Stimulated activated CD8-positive, alpha-beta memory T cell treated with anti-CD3 and anti-CD28 coated beads, Interleukin-7, amount 100 ng/mL, for 24 hours (primary cell): ENCODE measurements at regions not wholly inside any gene's neighbourhood (a gene's known extent, or its start where the extent isn't known, plus 50 kb on each side); places are given as distances from the start of the nearest gene placed in this dataset.

Source experiments
- DNase-seq: peaks from one replicate; pipeline ENCODE4 v3.0.0-alpha.2; 2020; ENCODE audit warnings: low read depth

DNA sequence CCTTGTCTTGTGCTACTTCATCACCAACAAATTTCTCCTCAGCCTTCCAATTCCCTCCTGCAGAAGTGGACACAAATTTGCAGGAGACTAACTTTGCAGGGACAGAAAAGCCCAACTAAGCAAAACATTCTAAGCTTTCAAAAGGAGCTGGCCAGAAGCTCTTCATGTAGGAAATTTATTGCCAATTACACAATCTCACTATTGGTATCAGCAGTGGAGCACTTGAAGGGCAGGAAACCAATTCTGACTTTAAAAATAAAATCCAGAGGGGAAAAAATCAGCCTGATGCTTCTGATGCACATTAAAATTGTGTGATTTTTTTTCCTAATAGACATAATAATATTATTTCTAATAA lies 193.3 kb downstream of the LY86 start:
- DNase-seq, result no peak

DNA sequence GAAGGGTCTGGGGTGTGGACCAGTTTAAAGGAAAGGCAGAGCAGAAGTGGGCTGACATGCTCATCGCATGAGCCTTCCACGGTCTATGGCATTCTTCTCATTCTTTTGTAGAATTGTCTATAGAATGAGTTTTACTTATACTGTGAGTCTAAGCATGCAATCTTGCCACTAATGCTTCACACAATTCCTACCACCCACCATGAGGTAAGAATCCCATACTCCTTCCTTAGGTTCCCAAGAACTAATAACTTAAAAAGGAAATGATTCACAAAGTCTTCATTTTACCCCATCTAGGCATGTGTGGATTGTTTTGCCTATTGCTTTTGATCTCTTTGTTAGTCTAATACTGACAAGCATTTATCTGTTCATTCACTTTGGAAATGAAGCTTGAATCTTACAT lies 195.2 kb downstream of the LY86 start:
- DNase-seq, result no peak

DNA sequence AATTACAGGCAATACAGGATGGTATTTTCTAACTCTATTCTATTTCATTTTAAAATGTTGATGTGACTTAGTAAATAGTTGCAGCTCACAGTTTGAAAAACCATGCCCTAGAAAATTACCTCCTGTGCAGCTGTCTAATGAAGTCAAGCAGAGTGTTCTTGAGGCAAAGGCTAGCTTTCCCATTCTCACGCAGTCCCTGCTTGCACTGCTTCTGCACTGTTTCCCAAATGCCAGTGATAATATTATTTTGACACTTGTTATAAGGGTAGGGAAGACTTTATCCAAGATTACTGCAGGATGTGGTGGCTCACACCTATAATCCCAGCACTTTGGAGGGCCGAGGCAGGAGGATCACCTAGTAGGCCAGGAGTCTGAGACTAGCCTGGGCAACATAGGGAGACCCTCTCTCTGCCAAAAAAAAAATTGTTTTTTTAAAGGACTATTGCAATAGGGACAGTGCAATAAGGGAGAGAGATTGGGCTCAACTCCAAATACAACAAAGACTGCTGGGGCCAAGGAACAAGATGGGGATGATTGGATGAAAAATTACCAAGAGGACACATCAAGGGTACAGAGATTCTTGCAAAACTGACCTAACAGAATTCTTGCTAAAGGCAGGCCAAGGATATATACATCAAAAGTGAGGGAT lies 196.1 kb downstream of the LY86 start:
- DNase-seq, result no peak

DNA sequence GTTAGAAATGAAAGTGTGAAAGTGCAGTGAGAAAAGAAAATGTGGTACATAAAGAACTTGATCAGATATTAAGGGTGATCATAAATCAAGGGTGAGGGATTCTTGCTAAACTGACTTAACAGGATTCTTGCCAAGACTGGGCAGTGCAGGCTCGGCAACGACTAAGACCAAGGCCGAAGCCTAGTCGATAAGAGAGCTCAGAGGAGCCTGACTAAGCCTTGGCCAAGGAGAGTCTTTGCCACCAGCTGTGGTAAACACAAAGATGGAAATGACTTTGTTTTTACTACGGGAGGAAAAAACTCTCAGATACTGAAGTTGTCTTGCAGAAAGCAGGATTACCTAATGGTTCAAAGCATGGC lies 196.6 kb downstream of the LY86 start:
- no peak for DNase-seq

DNA sequence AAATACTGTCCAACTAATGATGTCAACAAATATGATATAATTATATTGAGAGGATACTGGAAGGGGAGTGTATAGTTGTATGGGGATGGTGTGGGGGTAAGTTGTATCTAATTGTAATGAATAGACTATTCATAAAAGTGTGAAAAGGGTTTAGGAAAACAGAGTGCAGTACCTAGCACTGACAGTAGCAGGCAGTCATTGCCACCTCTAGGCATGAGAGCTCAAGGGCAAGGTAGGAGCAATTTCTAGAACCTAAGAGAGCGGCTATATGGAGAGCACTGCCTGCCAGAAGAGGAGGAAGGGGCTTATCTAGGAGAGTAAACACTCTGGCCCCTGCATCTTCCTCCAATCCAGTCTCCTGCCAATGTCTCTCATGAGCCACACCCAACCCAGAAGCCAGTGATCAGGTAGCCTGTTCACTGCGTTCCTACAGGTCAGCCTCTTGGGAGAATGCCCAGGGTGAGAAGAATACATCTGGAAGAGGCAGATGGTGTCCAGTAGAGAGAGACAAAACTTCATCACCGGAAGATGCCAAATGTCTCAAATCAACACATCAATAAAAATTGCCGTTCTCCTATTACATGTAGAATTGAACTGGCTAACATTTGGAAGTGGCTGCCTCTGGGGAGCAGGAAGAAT lies 200.0 kb downstream of the LY86 start:
- DNase-seq, result no peak

DNA sequence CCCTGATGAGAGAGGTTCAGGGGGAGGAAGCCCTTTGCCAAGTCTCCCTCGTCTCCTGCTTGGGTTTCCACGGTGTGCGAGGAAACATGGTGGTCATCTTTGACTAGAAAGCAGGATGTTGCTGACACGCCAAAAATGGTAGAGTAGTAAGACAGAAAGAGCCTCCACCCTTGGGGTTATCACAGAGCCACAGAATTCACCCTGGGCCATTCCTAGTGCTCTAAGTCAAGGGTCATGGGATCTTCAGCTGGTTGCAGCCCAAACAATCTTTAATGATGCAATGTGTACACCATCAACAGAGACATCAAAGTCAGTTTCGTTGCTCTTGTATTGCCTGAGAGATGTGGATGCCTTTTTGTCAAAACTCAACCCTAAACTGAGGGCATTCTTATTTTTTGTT lies 201.9 kb downstream of the LY86 start:
- no peak for DNase-seq

DNA sequence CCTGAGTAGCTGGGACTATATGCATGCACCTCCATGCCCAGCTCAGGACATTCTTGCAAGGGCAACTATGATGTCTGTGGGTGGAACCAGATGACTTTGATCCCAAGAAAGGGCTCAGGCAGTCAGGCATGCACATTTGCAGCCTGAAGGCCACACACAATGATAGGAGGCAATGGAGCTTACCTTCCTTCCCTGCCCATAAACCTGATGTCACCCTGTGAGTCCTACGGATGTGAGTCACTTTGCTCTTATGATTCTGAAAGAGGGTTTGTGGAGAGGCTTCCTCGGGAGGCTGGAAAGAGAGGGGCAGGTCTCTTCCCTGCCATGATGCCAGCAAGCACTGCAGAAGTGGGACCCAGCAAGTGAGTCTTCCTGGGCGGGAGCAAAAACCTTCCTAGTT lies 202.4 kb downstream of the LY86 start:
- no peak for DNase-seq

DNA sequence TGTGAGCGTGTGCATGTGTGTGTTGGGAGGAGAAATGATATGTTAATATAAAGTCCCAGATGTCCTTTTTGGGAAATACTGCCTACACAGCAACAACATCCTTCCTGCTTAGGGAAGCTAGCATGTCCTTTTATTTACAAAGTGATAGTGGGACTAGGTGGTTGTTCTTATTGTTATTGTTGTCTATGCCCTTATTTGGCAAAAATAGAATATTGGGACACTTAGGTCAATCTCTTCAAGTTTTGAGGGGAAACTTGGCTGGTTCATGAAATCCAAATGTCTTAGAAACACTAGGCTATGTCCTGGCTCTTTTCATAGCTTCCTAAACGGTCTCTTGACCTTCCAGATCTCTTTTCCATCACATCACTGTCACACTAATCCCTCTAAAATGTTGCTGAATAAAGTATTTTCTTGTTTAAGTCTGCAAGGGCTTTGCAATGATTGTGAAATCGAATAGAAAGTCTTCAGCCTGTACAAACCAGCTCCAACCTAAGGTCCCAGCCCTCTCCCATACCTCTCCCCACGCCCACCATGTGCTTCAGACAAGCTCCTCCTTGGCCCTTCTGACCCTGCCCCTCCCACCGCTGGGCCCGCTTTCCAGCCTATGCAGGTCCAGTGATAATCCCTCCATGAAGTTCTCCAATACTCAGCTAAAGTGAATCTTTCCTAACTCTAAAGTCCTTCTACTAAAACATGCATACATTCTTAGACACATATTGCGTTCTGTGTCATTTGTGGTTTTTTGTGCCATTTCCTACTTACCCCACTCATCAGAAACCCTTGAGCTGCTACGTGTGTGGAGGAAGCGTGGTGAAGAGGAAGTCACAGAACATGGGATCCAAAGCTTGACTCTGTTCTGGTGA lies 205.1 kb downstream of the LY86 start:
- DNase-seq, result no peak

DNA sequence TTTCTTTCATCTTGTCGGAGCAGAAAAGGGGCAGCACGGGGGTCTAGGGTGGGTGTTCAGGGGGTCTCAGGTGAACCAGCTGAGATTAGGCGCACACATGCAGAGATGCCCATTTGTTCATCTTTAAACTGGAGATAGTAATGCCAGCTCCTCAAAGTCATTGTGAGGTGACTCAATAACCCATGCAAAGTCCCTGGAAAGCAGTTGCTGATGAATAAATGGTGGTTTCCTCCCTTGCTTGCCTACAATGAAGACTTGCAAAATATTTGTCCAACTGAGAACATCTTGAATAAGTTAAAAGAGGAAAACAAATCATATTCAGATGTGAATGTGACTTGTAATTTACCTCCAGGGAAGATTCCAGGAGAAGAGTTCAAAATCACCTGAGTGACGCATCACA lies 206.9 kb downstream of the LY86 start:
- no peak for DNase-seq

DNA sequence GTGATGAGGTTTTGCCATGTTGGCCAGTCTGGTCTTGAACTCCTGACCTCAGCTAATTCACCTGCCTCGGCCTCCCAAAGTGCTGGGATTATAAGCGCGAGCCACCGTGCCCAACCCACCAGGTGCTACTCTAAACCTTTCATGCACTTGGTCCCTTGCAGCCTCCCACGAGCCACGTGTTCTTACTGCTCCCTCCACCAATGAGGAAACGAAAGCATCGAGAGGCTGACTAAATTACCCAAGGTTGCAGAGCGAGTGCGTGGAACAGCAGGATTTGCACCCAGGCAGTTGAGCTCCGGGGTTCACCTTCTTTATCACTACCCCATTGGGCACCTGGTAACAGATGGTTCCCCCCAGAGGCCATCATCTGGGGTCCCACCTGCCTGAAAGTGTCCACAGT lies 208.3 kb downstream of the LY86 start:
- no peak for DNase-seq

DNA sequence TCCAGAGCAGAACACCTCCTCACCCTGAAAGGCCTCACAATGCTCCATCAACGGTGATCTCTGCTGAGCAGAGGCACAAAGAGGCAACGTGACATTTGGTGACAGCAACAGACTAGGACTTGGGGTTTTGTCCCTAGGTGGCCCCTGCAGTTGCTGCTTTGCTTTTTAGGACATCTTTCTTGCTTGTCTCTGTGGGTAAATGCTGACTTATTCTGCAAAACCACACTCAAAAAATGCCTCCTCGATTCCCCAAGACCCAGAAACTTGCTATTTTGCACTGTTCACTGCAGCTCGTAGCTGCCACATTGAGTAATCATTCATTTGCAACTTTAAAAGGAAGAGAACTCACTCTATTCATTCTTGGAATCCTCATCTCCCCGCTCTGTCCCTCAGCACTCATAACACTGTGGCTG lies 209.9 kb downstream of the LY86 start:
- no peak for DNase-seq

DNA sequence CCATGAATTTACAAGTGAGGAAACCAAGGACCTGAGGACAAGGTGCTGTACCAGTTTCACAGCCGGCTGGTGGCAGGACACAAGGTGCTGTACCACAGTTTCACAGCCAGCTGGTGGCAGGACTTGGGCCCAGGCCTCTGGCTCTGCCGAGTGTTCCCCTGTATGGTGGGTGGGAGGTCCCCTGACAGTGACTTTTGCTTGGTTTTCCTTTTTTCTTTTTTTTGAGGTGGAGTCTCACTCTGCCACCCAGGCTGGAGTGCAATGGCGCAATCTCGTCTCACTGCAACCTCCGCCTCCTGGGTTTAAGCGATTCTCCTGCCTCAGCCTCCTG lies 212.4 kb downstream of the LY86 start:
- no peak for DNase-seq

DNA sequence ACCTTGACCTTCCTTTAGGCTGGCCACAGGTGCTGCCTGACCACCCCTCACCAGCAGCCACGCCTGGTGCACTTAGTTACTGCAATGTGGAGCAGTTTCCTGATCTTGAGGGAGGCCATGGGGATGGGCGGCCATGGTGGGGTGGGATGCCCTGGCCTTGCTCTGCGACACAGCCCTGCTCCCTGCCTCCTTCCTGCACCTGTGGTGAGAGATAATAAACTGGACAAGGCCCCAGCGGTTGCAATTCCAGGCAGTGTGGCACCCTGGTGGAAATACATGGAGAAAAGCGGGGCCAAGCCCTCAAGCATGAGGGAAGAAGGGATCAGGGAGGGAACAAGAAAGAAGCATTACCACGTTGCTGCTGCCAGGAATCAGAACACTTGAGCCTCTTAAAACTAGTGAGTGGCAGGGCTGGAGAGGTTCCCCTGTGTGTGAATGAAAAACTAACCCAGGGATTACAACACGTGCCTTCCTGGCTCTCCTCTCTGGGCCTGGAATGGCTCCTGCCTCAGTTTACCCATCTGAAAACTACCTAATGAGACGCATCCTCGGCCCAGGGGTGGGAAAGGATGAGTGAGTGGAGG lies 213.2 kb downstream of the LY86 start:
- DNase-seq, result no peak

DNA sequence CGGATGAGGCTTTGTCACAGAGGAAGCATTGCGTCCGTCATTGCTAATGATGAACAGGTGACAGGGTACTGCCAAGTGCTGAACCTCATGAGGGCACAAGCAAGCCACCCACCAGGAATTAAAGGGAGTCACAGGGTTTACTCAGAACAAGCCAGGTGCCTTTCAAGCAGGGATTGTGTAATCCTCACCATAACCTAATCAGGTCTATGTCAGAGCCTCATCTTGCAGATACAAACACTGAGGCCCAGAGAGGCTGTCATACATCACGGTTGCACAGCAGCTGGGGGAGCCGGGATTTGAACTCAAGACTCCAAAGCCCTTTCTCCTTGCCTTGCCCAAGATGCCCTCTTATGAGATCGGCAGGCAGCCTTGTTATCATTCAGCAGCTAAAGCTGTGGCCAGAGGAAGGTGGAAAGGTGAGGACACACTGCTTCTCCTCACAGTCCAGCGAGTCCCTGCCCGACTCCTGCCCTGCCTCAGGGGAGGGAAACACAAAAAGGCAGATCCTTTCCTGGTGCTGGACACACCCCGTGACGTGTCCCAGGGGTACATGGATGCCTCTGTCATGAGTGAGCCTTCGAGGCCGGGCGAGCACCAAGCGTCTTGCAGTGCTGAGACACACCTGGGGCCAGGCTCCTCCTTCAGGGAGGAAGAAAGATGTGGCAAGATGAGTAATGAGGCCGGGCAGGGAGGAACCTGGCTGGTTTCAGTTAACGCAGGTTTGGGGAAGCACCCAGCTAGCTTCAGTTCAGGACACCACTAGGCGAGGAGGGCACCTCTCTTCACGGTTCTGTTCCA lies 214.9 kb downstream of the LY86 start:
- DNase-seq, result no peak

DNA sequence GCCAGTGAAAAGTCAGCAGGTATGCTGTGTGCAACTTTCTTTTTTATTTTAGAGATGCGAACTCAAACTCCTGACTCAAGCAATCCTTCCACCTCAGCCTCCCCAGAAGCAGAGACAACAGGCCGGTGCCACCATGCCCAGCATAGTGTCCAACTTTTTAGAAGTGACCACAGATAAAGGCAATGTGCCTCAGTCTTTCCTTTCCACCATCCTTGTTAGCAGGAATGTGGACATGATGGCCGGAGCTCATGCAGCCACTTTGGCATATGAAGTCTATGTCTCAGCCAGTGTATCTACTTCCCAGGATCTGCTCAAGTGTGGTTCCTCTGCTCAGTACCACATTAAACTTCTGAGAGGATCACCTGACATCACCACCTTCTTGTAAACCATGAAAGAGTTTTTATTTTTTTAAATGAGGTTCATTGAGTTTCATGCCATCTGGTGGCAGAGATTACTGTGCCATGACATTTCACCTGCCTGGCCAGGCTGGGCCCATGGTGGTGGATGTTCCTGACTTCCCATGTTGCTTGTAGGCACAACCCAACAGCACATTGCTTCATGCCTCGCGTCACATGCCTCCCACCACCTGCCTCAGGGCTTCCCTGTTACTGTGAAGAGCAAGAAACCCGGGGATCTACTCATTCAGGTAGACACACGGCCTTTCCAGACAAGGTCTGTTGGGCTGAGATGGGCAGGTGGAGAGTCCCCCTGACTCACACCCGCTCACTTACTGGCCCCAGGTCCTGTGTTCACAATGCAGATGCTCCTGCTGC lies 216.5 kb downstream of the LY86 start:
- DNase-seq, result no peak

DNA sequence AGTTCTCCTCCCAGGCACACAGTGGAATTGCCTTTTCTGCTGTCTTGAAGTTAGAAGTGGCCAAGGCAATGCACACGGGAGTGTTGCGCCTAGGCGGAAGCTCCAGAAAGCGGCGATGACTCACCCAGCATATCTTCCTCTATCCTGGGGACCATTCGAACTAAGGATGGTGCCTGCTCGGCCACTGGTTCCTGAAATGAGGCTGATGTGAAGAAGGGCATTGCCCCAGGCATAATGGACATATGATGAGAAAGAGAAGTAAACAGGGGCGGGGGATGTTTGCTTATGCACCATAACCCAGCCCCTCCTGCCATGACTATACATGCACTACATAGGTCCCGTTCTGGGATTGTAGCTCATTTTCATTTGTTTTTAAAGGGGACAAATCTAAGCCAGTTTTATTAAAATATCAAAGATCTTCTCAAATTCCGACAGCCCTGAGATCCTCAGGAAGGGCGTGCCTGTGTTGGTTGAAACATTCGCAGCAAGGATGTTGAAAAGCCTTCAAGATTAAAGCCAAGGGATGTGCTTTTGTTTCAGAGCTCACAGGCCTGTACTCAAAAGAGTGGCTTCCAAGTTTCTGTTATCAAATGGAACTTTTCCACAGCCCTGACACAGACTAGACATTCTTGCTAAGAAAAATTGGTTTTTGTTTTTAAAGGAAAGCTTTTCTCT lies 218.5 kb downstream of the LY86 start:
- DNase-seq, result no peak

DNA sequence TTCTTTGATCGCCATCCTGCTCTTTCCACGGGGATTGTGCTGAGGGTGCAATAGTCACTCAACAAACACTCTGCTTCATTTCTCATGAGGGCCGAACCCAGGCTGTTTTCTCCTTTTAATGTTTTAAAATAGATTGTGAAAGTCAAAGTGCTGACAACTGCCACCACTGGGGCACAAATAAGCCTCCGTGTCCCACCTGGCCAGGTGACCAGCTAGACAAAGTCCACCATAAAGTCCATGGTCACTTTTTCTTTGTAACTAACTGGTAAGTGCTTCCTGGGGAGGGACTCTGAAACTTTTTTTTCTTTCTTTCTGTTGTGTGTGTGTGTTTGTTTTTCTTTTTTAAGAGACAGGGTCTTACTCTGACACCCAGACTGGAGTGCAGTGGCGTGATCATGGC lies 219.8 kb downstream of the LY86 start:
- no peak for DNase-seq

DNA sequence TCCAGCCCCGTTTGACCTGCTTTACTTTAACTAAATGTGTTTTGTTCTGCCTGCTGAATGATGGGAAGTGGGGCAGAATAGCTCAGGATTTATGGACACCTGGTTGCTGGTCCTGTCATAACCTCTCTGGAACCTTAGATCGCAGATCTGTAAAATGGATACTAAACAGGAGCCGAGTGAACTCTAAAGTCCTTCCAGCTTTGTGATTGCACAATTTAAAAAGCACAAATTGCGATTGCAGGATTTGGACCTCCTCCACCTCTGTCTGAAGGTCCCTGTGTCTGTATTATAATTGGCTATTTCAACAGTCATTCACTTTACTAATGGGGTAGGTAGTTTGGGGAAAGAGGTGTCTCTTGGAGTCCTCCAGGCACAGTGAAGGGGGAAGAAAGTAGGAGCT lies 220.4 kb downstream of the LY86 start:
- no peak for DNase-seq

DNA sequence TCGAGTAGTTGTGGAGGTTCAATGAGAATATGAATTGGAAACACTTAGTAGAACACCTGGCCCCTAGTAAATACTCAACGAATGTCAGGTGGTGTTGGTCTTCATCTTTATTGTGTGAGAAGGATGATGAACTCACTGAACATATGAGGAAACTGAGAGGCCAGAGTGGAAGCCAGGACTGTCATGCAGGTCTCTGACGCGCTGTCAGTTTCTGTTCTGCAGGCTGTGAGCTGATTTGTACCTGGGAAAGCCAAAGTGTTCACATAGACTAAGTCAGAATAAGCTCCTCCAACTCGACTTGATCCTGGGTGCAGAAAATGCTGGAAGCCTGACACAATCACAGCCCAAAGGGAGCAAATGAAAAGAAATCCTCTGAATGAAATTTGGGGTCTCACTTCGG lies 222.2 kb downstream of the LY86 start:
- DNase-seq, result no peak

DNA sequence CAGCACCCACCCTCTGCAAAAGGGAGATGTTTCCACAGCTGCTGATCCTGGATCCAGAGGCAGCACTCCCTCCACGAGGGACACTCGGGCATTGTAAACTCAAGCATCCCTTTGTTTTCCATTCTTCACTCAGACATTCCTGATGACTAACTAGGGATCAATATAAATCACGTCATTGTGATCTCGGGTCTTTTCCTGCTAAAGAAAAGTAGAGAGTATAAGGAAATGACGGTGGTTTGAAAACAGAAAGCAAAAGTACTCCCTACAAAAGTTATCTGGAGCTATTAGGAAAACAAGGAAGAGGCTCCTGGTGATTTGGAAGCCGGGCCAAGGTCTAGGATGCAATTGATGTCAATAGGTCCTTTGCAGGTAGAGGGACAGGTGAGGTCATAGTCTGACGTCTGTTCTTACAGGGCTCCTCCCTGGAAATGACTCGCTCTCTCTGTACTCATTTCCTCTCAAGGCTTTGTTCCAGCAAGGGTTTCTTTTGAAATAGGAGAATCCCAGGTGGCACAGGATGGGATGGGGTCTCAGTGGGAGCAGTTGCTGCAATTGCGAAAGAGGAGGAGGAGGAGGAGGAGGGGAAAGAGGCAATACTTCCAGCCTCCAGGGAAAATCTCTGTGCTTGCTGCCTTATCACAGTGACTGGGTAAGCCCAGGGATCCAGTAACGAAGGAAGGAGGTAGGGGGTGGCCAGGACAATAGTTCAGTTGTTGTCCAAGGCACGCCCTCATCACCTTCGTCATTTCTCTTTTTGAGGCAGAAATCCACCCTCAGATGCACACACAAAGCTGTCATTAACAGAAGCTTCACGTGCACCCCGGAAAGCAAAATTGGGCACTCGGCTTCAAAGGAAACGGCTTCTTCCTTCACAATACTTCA lies 222.8 kb downstream of the LY86 start:
- DNase-seq, result no peak
